HCT116 (cell line): ENCODE measurements at regions not wholly inside any gene's neighbourhood (a gene's known extent, or its start where the extent isn't known, plus 50 kb on each side); places are given as distances from the start of the nearest gene placed in this dataset.

ENCODE experiments used
- ATAC-seq: fragments of 200-7000 bp; cut with Tn5 transposase; 2 replicates; pipeline ENCODE4 v1.9.1; 2020; ENCODE audit warnings: mild to moderate bottlenecking, moderate library complexity
- BruUV-seq: library from RNA; stranded (reverse); fragments of 400-500 nt; replicated peaks from 2 replicates; lab custom pipeline; 2021; lab: Mats Ljungman, UMichigan
- CTCF ChIA-PET: fragments of 300-600 bp; sonication (Branson Sonifier 250); formaldehyde crosslinking; loops from one replicate; lab custom pipeline; 2021; ENCODE audit warnings: antibody characterized with exemption; lab: Charles Lee
- POLR2A ChIA-PET: fragments of 300-600, 350-600 bp; sonication (Branson Sonifier 250); formaldehyde crosslinking; loops from one replicate; lab custom pipeline; 2021; ENCODE audit warnings: antibody characterized with exemption; lab: Charles Lee
- RAD21 ChIA-PET, 2 experiments: fragments of 300-600 bp; sonication (Branson Sonifier 250); formaldehyde crosslinking; loops; one replicate each; lab custom pipeline; 2023; ENCODE audit warnings: low total read pairs in 2 of 2; ENCODE audit not compliant: uncharacterized antibody in 2 of 2, unreplicated experiment in 2 of 2, low non-redundant PET in 1 of 2; lab: Charles Lee
- DNase-seq: peaks from one replicate; pipeline ENCODE4 v3.0.0-alpha.2; 2010; ENCODE audit warnings: low read depth, low spot score
- H2AFZ ChIP-seq: fragments of 200-600 bp; shearing (Covaris generic), sonication (generic); 2 replicates; pipeline ENCODE4 v1.6.1; 2017; ENCODE audit warnings: low read depth, mixed run types, mixed read lengths, antibody characterized with exemption, low read length; ENCODE audit not compliant: poor library complexity, severe bottlenecking
- H3K27ac ChIP-seq: 2 replicates; pipeline ENCODE4 v1.5.1; 2012; ENCODE audit warnings: low read depth, low read length
- H3K27me3 ChIP-seq: fragments of 200-600 bp; sonication (generic); 2 replicates; pipeline ENCODE4 v1.6.1; 2016; ENCODE audit warnings: mixed run types, low read length, mixed read lengths; ENCODE audit not compliant: insufficient read depth
- H3K36me3 ChIP-seq, 2 experiments: fragments of 200-500 bp in 1 of 2; fragments of 200-600 bp in 1 of 2; sonication (Bioruptor generic) in 1 of 2; sonication (generic) in 1 of 2; 2 replicates each; pipeline versions ENCODE4 v1.5.1 to v1.6.1; 2014 to 2016; ENCODE audit warnings: low read length in 2 of 2, inconsistent platforms in 1 of 2, mixed read lengths in 1 of 2, mixed run types in 1 of 2; ENCODE audit not compliant: insufficient read depth in 2 of 2, control insufficient read depth in 1 of 2
- H3K4me1 ChIP-seq, 2 experiments: fragments of 200-600 bp in 1 of 2; sonication (generic) in 1 of 2; 2 replicates each; pipeline versions ENCODE4 v1.5.1 to v1.6.1; 2012 to 2017; ENCODE audit warnings: low read length in 2 of 2, inconsistent platforms in 1 of 2, mild to moderate bottlenecking in 1 of 2, mixed read lengths in 1 of 2, mixed run types in 1 of 2, moderate library complexity in 1 of 2; ENCODE audit not compliant: insufficient read depth in 2 of 2, control insufficient read depth in 1 of 2
- H3K4me2 ChIP-seq: fragments of 200-600 bp; sonication (generic); 2 replicates; pipeline ENCODE4 v1.6.1; 2017; ENCODE audit warnings: mixed run types, low read length, mixed read lengths
- H3K4me3 ChIP-seq, 2 experiments: fragments of 200-600 bp in 1 of 2; sonication (generic) in 1 of 2; replicated peaks in 1 of 2; 2 replicates each; pipeline ENCODE4 v1.5.1; 2011 to 2016; ENCODE audit warnings: low read length in 2 of 2, control low read depth in 1 of 2, low read depth in 1 of 2, mild to moderate bottlenecking in 1 of 2, mixed read lengths in 1 of 2, mixed run types in 1 of 2
- H3K79me2 ChIP-seq: fragments of 200-600 bp; sonication (generic); 2 replicates; pipeline ENCODE4 v1.6.1; 2017; ENCODE audit warnings: mild to moderate bottlenecking, mixed run types, low read length, moderate library complexity, mixed read lengths; ENCODE audit not compliant: insufficient read depth
- H3K9ac ChIP-seq: fragments of 200-600 bp; sonication (generic); 2 replicates; pipeline ENCODE4 v1.6.1; 2016; ENCODE audit warnings: low read length, mixed read lengths
- H3K9me2 ChIP-seq: fragments of 200-600 bp; sonication (generic), shearing (Covaris generic); 2 replicates; pipeline ENCODE4 v1.6.1; 2017; ENCODE audit warnings: mixed run types, mild to moderate bottlenecking, moderate library complexity; ENCODE audit not compliant: insufficient read depth
- H3K9me3 ChIP-seq, 2 experiments: fragments of 200-500 bp in 1 of 2; fragments of 200-600 bp in 1 of 2; sonication (Bioruptor generic) in 1 of 2; sonication (generic) in 1 of 2; 2 replicates each; pipeline ENCODE4 v1.6.1; 2014 to 2017; ENCODE audit warnings: low read length in 2 of 2, mixed read lengths in 2 of 2, inconsistent platforms in 1 of 2, low read depth in 1 of 2, mild to moderate bottlenecking in 1 of 2, mixed run types in 1 of 2, moderate library complexity in 1 of 2; ENCODE audit not compliant: control insufficient read depth in 1 of 2, insufficient read depth in 1 of 2
- H4K20me1 ChIP-seq: fragments of 200-600 bp; sonication (generic), shearing (Covaris generic); 2 replicates; pipeline ENCODE4 v1.6.1; 2017; ENCODE audit warnings: mixed run types, mild to moderate bottlenecking, moderate library complexity; ENCODE audit not compliant: insufficient read depth
- EZH2phosphoT487 ChIP-seq: fragments of 200-600 bp; IDR thresholded peaks from 2 replicates; pipeline ENCODE4 v1.6.1; 2018; ENCODE audit warnings: antibody characterized with exemption, borderline replicate concordance
- FOSL1 ChIP-seq: IDR thresholded peaks from 2 replicates; pipeline ENCODE4 v1.6.1; 2012; ENCODE audit warnings: low read depth
- POLR2AphosphoS5 ChIP-seq: IDR thresholded peaks from 2 replicates; pipeline ENCODE4 v1.6.1; 2011; ENCODE audit warnings: mild to moderate bottlenecking, low read depth, low read length, moderate library complexity
- RAD21 ChIP-seq: IDR thresholded peaks from 2 replicates; pipeline ENCODE4 v1.6.1; 2012; ENCODE audit warnings: low read depth, mild to moderate bottlenecking
- SIN3A ChIP-seq: IDR thresholded peaks from 2 replicates; pipeline ENCODE4 v1.6.1; 2012; ENCODE audit warnings: low read depth
- TCF7L2 ChIP-seq: IDR thresholded peaks from 2 replicates; pipeline ENCODE4 v1.7.0; 2011; ENCODE audit warnings: borderline replicate concordance, inconsistent platforms; ENCODE audit not compliant: insufficient read depth, insufficient read length; ENCODE audit errors: extremely low read depth
- YY1 ChIP-seq: IDR thresholded peaks from 2 replicates; pipeline ENCODE4 v1.6.1; 2011; ENCODE audit warnings: low read length, low read depth, moderate library complexity, mild to moderate bottlenecking; ENCODE audit not compliant: insufficient replicate concordance; ENCODE audit errors: extremely low read depth
- intact Hi-C: fragments of 100-400 bp; cut with micrococcal nuclease; formaldehyde crosslinking; loops from 2 replicates; pipeline ENCODE4 v1.10.0; 2022
- TF ChIP-seq, protein P1 (sequence below): IDR thresholded peaks from 2 replicates; pipeline ENCODE4 v1.6.1; 2012; ENCODE audit warnings: low read depth

GRCh38 chr1:56389813-56390212 lies 189.6 kb downstream of the PLPP3 start:
- H3K4me3 ChIP-seq, result no peak overlapping the region
- ChIA-PET CTCF (no interaction called here), POLR2A (no interaction called here), RAD21 (interaction anchor here in 1 of 2 experiments (0.6 kb wide), 1 partner anchor 237 kb away, joined by 3 read pairs; no protein-coding TSS in a partner anchor)
- ATAC-seq (no peak), DNase-seq (no peak)
- H3K27me3 ChIP-seq, result no peaks in the 10 kb centered on the region
- no peaks in the 10 kb centered on the region for H3K79me2 ChIP-seq
- no peak for TF ChIP-seq RAD21
- no peak for TF ChIP-seq SIN3A
- TF ChIP-seq POLR2AphosphoS5, result no peak
- TF ChIP-seq EZH2phosphoT487, result no peak
- no peak for TF ChIP-seq TCF7L2
- no peak for TF ChIP-seq YY1
- TF ChIP-seq FOSL1, result no peak
- TF ChIP-seq, protein P1, sequence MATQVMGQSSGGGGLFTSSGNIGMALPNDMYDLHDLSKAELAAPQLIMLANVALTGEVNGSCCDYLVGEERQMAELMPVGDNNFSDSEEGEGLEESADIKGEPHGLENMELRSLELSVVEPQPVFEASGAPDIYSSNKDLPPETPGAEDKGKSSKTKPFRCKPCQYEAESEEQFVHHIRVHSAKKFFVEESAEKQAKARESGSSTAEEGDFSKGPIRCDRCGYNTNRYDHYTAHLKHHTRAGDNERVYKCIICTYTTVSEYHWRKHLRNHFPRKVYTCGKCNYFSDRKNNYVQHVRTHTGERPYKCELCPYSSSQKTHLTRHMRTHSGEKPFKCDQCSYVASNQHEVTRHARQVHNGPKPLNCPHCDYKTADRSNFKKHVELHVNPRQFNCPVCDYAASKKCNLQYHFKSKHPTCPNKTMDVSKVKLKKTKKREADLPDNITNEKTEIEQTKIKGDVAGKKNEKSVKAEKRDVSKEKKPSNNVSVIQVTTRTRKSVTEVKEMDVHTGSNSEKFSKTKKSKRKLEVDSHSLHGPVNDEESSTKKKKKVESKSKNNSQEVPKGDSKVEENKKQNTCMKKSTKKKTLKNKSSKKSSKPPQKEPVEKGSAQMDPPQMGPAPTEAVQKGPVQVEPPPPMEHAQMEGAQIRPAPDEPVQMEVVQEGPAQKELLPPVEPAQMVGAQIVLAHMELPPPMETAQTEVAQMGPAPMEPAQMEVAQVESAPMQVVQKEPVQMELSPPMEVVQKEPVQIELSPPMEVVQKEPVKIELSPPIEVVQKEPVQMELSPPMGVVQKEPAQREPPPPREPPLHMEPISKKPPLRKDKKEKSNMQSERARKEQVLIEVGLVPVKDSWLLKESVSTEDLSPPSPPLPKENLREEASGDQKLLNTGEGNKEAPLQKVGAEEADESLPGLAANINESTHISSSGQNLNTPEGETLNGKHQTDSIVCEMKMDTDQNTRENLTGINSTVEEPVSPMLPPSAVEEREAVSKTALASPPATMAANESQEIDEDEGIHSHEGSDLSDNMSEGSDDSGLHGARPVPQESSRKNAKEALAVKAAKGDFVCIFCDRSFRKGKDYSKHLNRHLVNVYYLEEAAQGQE, result no peak
- intact Hi-C loops, result no loop called here
- H3K9me2 ChIP-seq, result no peaks in the 10 kb centered on the region
- no TSS peak for BruUV-seq
- H3K4me2 ChIP-seq, result 0 out of 2 replicates have a peak overlapping the region, but pooled peaks have one; percentile 3
- H3K9me3 ChIP-seq, result no peaks in the 10 kb centered on the region
- H3K9ac ChIP-seq, result no peak overlapping the region
- H3K36me3 ChIP-seq, result no peaks in the 10 kb centered on the region
- no peaks in the 10 kb centered on the region for H4K20me1 ChIP-seq
- H3K27ac ChIP-seq, result no peak overlapping the region
- H3K4me1 ChIP-seq, result peaks cover 0 to 7% of the 10 kb centered on the region in 2 experiments; a peak in 2 of 4 replicates
- no peak overlapping the region for H2AFZ ChIP-seq
